H1 (cell line): ENCODE measurements at regions not wholly inside any gene's neighbourhood (a gene's known extent, or its start where the extent isn't known, plus 50 kb on each side); places are given as distances from the start of the nearest gene placed in this dataset.

Source experiments
- CTBP2 ChIP-seq: IDR thresholded peaks from 2 replicates; pipeline ENCODE4 v1.7.0; 2011; ENCODE audit warnings: borderline replicate concordance, mild to moderate bottlenecking, moderate library complexity, mixed read lengths, low read length; ENCODE audit not compliant: insufficient read depth, insufficient read length

DNA sequence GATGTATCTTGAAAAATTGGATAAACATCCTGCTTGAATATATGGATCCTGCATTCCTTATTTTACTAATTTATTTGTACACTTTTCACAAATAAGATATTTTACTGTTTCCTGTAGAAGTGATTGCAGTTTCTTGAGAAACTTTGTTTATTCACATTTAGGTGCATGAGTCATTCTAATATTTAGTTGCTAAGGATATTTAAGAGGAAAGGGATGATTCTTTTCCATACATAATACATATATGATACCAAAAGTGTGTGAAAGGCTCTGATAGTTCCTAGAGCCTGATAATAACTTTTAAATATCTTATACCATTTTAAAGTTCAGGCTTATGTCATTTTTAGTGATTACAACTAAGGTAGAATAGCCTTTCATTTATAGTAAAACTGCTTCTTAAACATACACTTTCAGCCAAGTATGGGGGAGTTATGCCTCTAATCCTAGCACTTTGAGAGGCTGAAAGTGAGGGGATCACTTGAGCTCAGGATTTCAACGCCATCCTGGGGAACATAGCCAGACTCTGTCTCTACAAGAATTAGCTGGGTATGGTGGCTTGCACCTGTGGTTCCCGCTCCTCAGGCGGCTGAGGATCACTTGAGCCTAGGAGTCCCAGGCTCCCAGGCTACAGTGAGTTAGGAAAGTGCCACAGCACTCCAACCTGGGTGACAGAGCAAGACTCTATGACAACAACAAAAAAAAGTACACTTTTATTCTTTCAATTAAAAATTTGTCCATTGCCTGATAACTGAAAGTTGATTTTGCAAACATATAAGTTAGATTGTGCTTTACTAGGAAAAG is 262.6 kb upstream of the LRIG3 start (continued):
- TF ChIP-seq CTBP2: no peak
